IPS-18a (cell line): ENCODE measurements at regions not wholly inside any gene's neighbourhood (a gene's known extent, or its start where the extent isn't known, plus 50 kb on each side); places are given as distances from the start of the nearest gene placed in this dataset.

Experiments
- H3K27ac ChIP-seq: one replicate; pipeline ENCODE4 v1.5.1; 2013; ENCODE audit warnings: low read length
- H3K27me3 ChIP-seq: one replicate; pipeline ENCODE4 v1.6.1; 2013; ENCODE audit warnings: mild to moderate bottlenecking, low read length; ENCODE audit not compliant: control insufficient read depth, insufficient read depth
- H3K36me3 ChIP-seq: one replicate; pipeline ENCODE4 v1.6.1; 2013; ENCODE audit warnings: low read depth, low read length; ENCODE audit not compliant: control insufficient read depth
- H3K4me1 ChIP-seq: one replicate; pipeline ENCODE4 v1.6.1; 2013; ENCODE audit warnings: low read depth, low read length; ENCODE audit not compliant: control insufficient read depth
- H3K4me3 ChIP-seq: one replicate; pipeline ENCODE4 v1.5.1; 2013; ENCODE audit warnings: low read length
- H3K9ac ChIP-seq: one replicate; pipeline ENCODE4 v1.6.1; 2013; ENCODE audit warnings: mild to moderate bottlenecking, low read length, moderate library complexity
- H3K9me3 ChIP-seq: one replicate; pipeline ENCODE4 v1.6.1; 2013; ENCODE audit warnings: low read depth, low read length; ENCODE audit not compliant: control insufficient read depth

- H3K27ac ChIP-seq, result no peak overlapping the region
- H3K4me3 ChIP-seq, result no peak overlapping the region
- H3K27me3 ChIP-seq, result peaks cover 3% of the 10 kb centered on the region
- H3K9ac ChIP-seq, result no peak overlapping the region
- H3K4me1 ChIP-seq, result peaks cover 4% of the 10 kb centered on the region
- no peaks in the 10 kb centered on the region for H3K9me3 ChIP-seq
- no peaks in the 10 kb centered on the region for H3K36me3 ChIP-seq
Measured at GRCh38 chr17:65277576-65277975, 140.4 kb downstream of the RGS9 start.
